ENCODE measurements at regions not wholly inside any gene's neighbourhood (a gene's known extent, or its start where the extent isn't known, plus 50 kb on each side); places are given as distances from the start of the nearest gene placed in this dataset.
A peak's percentile ranks its signal among the peaks of the same experiment; 100 is the strongest.

DNA sequence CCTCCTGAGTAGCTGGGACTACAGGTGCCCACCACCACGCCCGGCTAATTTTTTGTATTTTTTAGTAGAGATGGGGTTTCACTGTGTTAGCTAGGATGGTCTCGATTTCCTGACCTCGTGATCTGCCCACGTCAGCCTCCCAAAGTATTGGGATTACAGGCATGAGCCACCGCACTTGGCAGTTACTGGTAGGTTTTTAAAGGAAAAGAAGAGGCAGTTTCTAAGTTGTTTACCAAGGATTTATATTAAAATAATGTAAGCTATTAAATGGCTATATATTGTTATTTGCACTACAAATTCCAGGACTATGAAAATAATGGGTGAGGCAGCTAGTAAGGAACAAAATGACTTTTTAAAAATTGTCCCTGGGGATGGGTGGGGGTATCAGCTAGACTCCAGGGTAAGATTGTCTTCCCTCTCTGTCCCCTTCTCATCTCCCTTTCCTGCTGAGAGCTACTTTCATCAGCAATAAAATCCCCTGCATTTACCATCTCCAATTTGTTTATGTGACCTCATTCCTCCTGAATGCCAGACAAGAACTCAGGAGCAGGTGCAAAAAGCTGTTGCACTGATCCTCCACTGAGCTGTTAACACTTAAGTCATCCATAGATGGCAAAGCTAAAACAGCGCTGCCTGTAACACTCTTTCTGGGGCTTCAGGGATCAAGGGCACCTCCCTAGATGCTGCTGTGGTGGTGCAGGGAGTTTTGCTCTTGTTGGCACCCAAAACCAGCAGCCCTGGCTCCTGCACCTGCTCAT lies 165.2 kb downstream of the ZPLD1 start:
- DNase-seq (ENCODE audit: low read depth in 2 of 2) = no peak

DNA sequence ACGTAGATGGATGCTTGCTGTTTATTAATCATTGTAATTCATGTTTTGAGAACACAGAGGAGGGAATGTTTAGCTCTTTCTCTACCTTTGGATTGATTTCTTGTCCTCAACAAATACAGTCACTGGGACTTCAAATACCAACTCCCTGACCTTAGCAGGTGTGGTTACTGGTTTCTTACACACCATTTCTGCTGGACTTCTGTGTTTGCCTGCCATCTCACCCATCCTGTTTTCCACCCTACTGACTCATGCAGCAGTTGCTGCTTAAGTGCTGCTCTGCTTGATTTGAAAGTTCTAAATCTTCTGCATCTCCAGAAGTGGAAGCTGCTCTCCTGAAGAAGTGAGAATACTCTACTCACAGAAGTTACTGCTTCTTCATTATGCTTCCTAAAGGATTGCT lies 170.3 kb downstream of the ZPLD1 start:
- no peak for DNase-seq (ENCODE audit: low read depth in 2 of 2)

DNA sequence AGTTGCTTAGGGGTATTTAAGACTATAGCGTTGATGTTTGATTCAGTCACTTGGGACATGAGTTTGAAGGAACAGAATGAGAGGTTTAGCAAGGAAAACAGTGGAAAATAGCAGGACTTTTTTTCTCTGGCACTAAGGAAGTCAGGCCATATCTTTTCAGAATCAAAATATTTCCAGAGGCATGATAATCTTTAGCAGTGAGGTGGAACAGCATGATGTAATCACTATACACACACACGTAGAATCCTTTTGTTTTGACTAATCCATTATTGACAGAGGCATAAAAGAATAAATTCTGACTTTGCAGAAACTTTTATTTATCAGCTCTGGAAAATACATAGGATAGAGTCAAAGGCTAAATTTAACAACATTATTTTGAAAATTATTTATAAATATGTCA lies 174.1 kb downstream of the ZPLD1 start:
- DNase-seq (ENCODE audit: low read depth in 2 of 2) = no peak

DNA sequence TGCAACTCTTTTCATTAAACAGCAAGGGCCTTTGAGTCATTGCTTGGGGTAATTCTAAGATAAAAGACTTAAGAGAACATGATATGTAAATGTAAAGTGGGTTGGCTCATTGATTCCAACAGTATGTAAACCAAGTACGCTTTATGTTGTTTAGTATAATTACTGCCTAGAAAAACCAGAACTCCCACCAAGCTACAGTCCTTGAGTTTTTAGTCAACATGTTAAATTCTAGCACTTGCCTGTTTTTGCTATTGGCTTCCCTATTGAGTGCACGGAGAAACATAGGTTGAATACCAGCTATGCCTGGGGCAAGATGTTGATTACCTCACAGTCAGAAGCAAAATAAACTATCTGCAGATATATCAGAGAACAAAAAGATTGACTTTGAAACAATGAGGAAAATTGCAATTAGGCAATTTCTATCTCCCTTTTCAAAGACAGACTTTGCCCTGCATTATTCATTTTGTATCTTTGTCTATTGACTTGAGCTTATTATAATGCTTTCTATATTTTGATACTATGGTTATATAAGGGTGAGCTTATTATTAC lies 179.3 kb downstream of the ZPLD1 start:
- no peak for DNase-seq (ENCODE audit: low read depth in 2 of 2)

DNA sequence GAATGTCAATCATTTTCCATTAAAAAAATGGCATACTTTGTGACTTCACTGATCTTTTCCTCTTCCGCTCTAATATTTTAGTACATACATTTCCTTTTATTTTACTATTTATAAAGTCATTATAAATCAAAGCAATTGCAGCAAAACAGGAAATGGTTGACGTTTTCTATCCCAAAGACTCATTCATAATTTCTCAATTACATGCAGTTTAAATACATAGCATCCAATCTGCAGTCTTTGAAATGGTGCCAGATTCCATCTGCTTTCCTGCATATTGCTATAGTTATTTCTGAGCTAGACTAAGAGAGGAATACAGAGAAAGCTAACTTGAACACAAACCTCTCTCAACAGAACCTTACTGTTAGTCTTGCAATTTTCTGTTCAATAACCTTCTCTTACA lies 179.8 kb downstream of the ZPLD1 start:
- DNase-seq (ENCODE audit: low read depth in 2 of 2) = no peak

DNA sequence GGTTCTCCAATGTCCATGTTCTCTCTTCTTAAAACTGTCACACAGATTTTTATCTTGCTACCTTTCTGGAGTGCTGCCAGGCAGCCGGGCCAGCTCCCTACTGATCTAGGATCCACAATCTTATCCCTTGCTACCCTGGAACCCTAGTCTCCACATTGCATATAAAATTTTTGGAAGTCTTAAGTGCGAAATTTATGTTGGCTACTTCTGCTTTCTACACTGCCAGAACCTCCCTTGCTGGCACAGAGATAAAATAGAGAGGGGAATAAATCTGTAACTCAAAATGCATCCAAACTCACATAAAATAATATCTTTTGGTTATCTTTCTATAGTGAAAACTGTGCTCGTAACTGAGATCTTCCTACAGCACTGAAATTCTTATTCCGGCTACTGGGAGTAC lies 182.6 kb downstream of the ZPLD1 start:
- no peak for DNase-seq (ENCODE audit: low read depth in 2 of 2)

DNA sequence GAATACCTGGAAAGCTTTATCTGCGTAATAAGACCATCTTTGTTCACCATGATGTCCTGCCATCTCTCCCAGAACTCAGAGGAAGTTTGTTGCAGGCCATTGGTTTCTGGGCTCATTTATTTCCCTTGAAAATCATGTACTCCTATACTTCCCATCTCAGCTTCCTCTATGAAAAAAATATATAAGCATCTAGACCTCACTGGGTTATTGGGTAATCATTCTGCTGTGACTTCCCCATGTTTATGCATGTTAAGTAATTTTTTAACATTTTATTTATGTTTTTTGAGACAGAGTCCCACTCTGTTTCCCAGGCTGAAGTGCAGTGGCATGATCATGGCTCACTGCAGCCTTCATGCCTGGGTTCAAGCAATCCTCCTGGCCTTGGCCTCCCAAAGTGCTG lies 184.5 kb downstream of the ZPLD1 start:
- no peak for DNase-seq (ENCODE audit: low read depth in 2 of 2)

DNA sequence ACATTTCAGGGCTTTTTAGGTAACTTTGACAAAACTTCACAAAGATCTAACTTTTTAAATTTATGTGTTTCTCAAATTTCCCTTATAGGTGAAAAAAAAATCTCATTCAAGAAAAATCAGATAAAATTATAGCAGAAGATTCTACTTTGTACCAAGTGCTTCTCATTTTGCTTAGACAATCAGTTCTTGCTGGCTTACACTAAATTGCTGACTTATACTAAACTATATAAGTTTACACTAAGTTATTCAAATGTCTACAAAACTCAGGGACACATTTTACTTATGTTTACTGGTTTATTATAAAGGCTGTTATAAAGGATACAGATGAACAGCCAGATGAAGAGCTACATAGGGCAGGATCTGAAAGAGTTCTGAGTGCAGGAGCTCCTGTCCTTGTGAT lies 195.1 kb downstream of the ZPLD1 start:
- DNase-seq (ENCODE audit: low read depth in 2 of 2) = no peak

DNA sequence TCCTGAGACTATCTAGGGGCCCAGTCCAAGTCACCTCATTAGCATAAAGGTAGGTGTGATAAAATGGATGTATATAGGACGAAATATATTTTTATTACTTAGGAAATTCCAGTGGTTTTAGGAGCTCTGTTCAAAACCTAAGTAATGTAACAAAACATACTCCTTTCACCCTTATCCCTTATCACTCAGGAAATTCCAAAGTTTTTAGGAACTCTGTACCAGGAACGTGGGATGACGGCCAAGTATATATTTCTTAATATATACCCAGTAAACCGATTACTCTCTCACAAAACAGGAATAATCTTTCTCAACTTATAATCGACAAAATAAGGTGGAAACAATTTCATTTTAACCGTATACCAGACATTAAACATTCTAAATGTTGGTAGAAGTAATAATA lies 195.7 kb downstream of the ZPLD1 start:
- DNase-seq (ENCODE audit: low read depth in 2 of 2) = no peak

DNA sequence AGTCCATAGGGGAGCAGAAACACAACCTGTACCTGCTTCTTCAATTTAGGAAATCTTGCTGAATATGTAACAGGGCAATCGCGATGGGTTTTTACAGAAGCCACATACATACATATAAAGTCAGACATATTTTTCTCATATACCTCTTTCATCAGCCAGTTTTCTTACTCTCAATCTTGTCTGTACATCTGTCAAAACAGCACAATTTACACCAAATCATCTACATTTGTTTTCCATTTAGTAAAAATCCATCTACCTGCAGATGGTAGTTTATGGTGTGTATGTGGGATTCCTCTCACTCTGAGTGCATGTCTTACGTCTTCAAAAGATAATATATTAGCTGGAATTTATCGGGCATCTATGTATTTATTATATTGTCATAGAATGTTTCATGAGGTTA lies 208.7 kb downstream of the ZPLD1 start:
- no peak for DNase-seq (ENCODE audit: low read depth in 2 of 2)

DNA sequence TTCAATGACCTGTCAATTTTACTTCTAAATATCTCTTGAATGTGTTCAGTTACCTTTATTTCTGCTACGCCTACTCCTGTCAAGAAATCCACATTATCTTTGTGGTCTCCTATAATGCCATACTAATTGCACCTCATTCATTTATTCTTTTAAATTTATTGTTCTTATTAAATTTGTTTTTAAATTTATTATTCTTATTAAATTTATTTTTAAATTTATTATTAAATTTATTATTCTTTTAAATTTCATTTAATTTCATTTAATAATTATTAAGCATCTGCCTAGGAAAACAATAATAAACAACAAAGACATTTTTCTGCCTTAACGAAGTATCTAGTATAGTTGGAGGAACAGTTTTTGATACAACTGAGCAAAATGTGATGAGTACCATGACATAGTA lies 211.7 kb downstream of the ZPLD1 start:
- no peak for DNase-seq (ENCODE audit: low read depth in 2 of 2)

DNA sequence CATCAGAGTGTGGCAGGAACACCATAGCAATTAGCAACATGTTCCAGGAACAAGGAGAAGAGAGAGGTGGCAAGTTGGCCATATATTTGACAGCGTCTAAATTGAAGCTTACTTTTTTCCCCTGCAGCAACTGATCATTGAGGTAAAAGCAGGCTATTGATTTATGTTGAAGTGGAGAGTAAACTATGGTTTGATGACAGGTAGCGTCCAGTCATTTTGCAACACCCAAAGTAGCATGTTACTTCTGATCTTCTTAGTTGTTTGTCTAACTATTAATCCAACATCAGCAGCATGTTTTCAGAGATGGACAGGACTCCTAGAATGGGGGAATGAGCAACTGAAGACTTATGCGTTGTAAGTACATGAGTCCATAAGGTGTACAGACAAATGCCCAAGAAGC lies 225.8 kb downstream of the ZPLD1 start:
- no peak for DNase-seq (ENCODE audit: low read depth in 2 of 2)

DNA sequence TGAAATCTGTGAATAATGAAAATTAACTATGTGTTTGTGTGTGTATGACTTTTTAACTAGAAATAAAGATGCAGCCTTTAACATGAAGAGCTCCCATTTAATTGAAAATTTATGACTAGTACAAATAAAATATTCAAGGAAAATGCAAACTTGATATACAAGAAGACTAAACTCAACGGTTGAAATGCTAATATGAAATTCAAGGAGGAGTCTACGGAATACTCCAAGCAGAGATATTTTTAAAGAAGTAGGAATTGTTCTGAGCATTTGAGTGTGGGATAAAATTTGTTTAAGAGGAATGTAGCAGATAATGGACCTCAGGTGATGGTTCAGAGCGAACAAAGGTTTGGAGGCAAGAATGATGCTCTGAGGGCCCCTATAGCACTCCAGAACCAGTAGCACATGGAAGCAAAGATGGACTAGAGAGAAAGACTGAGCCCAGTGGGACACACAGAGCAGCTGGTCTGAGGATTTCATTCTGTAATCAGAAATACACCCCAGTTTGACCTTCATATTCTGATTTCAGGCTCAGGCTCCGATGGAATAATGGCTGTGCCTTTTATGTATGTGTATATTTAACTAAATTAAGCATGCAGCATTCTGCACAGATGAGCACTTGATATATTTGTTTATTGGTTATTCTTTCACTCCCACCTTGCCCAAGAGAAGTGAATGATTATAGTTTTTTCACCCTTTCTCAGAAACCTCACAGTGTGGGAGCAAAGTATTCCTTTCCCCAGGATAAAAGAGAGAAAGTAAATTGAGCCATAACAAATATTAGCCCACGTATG lies 227.1 kb downstream of the ZPLD1 start:
- no peak for DNase-seq (ENCODE audit: low read depth in 2 of 2)

DNA sequence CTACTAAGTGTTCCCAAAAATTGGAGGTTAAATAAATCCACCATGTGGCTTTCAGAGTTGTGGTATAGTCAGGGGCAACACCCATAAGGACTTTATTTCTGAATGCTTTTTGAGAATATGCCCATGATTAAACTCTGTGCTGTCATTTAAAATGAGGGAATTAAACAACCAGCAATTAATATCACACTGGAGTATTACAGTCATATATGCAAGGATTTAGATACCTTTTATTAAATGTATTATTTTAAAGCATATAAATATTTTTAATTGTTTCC lies 227.6 kb downstream of the ZPLD1 start:
- DNase-seq (ENCODE audit: low read depth in 2 of 2) = no peak

DNA sequence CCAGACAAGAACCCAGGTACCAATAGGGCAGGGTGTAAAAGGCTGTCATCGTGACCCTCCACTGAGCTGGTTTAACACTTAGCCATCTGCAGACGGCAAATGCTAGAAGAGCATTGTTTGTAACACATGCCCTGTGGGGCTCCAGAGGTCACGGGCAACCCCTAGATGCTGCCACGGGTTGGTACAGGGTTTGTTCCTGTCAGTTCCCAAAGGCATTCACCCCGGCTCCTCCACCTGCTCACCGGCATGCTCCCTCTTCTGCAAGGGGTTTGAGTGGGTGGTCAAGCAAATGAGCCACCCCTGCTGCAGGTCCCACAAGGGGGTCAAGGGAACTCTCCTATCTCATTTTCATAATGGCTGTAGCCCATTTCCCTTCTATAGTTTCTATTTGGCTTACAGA lies 229.3 kb downstream of the ZPLD1 start:
- DNase-seq (ENCODE audit: low read depth in 2 of 2) = no peak

DNA sequence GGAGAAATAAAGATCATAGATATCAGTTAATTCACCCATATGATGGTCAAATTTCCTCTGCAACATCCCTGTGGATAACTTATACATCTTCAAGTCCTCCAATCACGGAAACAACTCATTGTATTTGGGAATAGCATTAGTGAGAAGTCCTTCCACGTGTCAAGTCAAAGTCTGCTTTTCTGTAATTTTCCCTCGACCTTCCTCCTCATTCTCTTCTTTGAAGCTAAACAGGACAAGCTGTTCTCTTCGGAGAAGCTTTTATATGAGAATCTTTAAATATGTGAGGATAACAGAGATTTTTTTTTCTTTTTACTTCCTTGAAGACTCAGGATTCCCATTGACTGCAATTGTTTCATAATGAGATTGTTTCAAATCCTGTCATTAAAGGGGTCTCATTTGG lies 230.4 kb downstream of the ZPLD1 start:
- no peak for DNase-seq (ENCODE audit: low read depth in 2 of 2)

DNA sequence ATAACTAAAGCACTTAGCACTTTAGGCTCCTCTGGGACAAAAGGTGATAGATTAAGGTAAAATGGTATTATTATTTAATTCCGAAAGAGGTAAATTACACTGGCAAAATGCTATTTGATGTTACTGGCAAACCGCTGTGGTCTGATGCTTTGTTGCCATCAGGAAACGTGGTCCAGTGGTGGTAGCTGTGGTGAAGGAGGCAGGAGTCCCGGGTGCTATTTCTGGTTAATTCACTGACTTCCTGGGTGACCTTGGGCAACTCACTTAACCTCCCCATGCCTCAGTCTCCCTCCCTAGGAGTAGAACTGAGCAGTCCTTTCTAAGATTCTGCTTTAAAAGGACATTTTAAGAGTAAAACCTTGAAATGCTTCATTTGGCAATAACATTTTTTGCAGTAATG lies 233.4 kb downstream of the ZPLD1 start:
- DNase-seq (ENCODE audit: low read depth in 2 of 2) = no peak

DNA sequence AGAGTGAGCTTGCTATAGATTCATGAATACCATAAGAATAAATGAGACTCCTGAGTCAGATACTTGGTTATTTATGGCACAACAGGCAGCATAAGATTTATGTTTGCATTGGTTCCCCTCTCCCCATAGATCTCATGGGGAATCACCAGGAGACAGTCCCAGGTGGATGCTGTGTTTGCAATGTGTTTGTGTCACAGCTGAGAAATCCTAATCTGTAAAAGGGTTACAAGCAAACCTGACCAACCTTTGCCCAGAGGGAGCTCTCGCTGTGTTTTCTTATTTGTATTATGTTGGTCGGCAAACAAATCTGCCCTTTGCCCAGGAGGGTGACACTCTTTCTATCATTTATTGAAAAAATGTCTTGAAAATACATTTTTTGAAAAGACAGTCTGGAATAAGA lies 236.2 kb downstream of the ZPLD1 start:
- no peak for DNase-seq (ENCODE audit: low read depth in 2 of 2)

DNA sequence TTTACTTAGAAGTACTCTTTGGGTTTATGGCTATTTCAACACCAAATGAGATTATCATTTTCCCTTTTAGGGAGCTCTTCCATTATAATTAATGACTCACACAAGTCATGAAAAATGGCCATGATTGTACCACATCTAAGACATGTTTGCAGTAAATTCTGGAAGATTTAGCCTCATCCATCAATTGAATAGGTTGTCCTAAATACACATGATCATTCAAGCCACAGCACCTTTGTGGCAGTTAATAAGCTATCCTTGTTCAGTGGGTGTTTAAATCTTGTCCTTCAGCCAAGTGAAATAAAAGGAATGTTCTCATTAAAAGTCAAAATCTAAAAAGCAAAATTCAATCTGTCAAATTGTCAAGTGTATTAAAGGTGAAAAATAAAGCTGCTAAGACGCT lies 237.5 kb downstream of the ZPLD1 start:
- DNase-seq (ENCODE audit: low read depth in 2 of 2) = no peak

DNA sequence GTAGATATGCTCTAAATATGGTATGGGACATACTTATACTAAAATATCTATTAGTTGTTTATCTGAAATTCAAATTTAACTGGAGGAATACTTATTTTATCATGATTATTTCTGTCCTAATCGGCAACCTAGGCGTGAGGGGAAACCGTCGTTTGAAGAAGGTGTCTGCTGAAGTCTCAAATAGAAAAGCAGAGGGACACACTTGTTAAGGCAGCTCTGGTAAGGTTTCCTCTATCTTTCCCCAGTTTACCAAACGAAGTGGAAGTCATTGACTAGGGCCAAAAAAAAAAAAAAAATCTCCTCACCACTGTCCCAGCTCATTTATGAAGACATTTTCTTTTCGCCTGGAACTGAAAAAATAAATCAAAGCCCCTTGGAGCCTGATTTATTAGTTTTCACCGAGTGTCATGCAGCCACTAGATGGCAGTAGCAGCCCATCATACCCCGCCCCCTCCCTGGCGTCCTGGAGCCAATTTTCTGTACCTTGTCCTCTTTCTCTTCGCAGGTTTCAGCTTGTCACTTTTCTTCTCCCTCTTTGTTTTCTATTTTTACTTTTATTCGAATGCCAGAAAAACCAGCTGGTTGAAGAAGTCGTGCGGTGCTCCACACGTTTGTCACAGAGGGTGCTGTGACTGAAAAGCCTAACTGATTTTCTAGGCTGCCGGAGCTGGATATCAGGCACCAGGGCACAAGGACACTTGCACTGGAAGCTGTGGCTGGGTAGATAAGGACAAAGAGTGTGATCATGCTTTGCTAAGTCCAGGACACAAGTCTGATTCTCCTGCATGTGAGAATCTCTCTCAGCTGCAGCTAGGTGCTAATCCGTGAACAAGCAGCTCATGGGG lies 238.7 kb downstream of the ZPLD1 start:
- DNase-seq (ENCODE audit: low read depth in 2 of 2) = peak; percentile 30 to 51

DNA sequence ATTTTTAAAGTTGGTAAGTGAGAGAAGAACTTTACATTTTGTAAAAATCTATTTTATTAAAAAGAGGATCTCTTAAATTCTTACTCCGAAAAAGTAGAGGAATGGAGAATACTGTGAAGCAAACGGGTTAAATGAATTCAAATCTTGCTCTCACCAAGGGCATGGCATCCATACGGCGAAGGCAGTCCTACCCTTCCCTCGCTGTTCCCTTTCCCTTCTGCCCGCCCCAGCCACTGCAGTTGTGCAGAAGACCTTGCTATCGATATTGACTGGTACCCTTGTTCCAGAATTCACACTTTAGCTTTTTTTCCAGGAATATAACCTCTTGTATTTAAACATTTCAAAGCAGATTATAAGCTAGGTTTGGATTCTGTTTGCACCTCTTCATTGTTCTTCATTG lies 239.5 kb downstream of the ZPLD1 start:
- DNase-seq (ENCODE audit: low read depth in 2 of 2) = no peak

DNA sequence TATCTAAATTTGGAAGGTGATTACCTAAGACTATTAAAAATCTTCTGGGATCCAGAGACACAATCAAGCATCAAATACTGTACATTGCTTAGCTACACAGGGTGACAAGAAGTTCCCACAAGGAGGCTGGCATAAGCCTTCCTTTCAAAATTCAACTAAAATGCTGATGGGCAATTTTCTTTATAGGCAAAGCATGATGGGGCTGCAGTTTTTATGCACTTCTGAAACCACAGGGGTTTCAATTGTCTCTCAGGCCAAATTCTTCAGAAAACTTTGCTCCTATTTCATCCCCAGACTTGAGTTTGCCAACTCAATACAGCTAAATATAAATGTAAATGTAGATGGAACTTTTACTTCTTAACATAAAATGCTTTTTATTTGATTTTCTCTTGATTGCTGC lies 241.6 kb downstream of the ZPLD1 start:
- no peak for DNase-seq (ENCODE audit: low read depth in 2 of 2)

DNA sequence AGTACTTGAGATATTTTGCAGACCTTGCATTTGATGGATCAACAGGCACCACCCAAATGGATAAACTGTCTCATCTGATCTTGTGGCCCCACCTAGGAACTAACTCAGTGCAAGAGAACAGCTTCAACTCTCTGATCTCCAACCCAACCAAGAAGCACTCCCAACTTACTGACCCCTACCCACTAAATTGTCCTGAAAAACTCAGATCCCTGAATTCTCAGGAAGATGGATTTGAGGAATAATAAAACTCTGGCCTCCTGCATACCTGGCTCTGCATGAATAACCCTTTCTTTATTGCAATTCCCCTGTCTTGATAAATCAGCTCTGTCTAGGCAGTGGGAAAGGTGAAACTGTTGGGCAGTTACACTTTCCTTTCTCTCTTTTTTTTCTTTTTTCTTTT lies 247.9 kb downstream of the ZPLD1 start:
- DNase-seq (ENCODE audit: low read depth in 2 of 2) = no peak

All from stimulated activated CD8-positive, alpha-beta memory T cell treated with anti-CD3 and anti-CD28 coated beads, Interleukin-2, amount 100 ng/mL, for 48 hours (primary cell).